ENCODE measurements at regions not wholly inside any gene's neighbourhood (a gene's known extent, or its start where the extent isn't known, plus 50 kb on each side); places are given as distances from the start of the nearest gene placed in this dataset.
A peak's percentile ranks its signal among the peaks of the same experiment; 100 is the strongest.
"Not testable (repeated sequence)": the region's sequence is repeated elsewhere in the genome, so short reads cannot be mapped to it uniquely, and the experiment has no call there.

GRCh38 chr3:72651498-72651897 is 196.7 kb downstream of the SHQ1 start:
- Mint-ChIP-seq H3K27ac (no peak overlapping the region), H3K9me3 (peaks cover 6% of the 10 kb centered on the region), H3K27me3 (peaks cover 7% of the 10 kb centered on the region), H3K4me1 (no peaks in the 10 kb centered on the region), H3K36me3 (ENCODE audit: low read depth) (no peaks in the 10 kb centered on the region), H3K4me3 (no peak overlapping the region)
- ATAC-seq (replicated peaks), result no peak

GRCh38 chr3:72646263-72646662 is 202.0 kb downstream of the SHQ1 start:
- no peak overlapping the region for H3K4me3 Mint-ChIP-seq
- H3K4me1 Mint-ChIP-seq, result no peaks in the 10 kb centered on the region
- no peaks in the 10 kb centered on the region for H3K36me3 Mint-ChIP-seq (ENCODE audit: low read depth)
- no peak overlapping the region for H3K27ac Mint-ChIP-seq
- peaks cover under 1% of the 10 kb centered on the region for H3K9me3 Mint-ChIP-seq
- H3K27me3 Mint-ChIP-seq, result peaks cover 4% of the 10 kb centered on the region
- no peak for ATAC-seq (replicated peaks)

GRCh38 chr3:72643635-72644034 is 204.6 kb downstream of the SHQ1 start:
- not testable (repeated sequence) for H3K27ac Mint-ChIP-seq; H3K4me1 Mint-ChIP-seq; ATAC-seq (replicated peaks); H3K4me3 Mint-ChIP-seq; H3K36me3 Mint-ChIP-seq (ENCODE audit: low read depth); H3K9me3 Mint-ChIP-seq
- H3K27me3 Mint-ChIP-seq, result peaks cover 11% of the 10 kb centered on the region

GRCh38 chr3:72641684-72642083 is 206.6 kb downstream of the SHQ1 start:
- H3K4me1 Mint-ChIP-seq, result no peaks in the 10 kb centered on the region
- H3K36me3 Mint-ChIP-seq (ENCODE audit: low read depth), result no peaks in the 10 kb centered on the region
- H3K27ac Mint-ChIP-seq, result no peak overlapping the region
- no peaks in the 10 kb centered on the region for H3K9me3 Mint-ChIP-seq
- H3K27me3 Mint-ChIP-seq, result peaks cover 15% of the 10 kb centered on the region
- peak; percentile 57 for ATAC-seq (replicated peaks)
- no peak overlapping the region for H3K4me3 Mint-ChIP-seq

GRCh38 chr3:72641072-72641471 is 207.2 kb downstream of the SHQ1 start:
- Mint-ChIP-seq H3K36me3 (ENCODE audit: low read depth) (no peaks in the 10 kb centered on the region), H3K4me3 (no peak overlapping the region), H3K9me3 (no peaks in the 10 kb centered on the region), H3K27me3 (peaks cover 15% of the 10 kb centered on the region), H3K27ac (no peak overlapping the region), H3K4me1 (no peaks in the 10 kb centered on the region)
- ATAC-seq (replicated peaks), result no peak

GRCh38 chr3:72636969-72637597 is 211.2 kb downstream of the SHQ1 start:
- ATAC-seq (replicated peaks), result no peak
- Mint-ChIP-seq H3K27ac (no peak overlapping the region), H3K36me3 (ENCODE audit: low read depth) (no peaks in the 10 kb centered on the region), H3K27me3 (peaks cover 15% of the 10 kb centered on the region), H3K9me3 (no peaks in the 10 kb centered on the region), H3K4me3 (no peak overlapping the region), H3K4me1 (peaks cover 12% of the 10 kb centered on the region)

- no peak for ATAC-seq (replicated peaks)
- peaks cover 8% of the 10 kb centered on the region for H3K27me3 Mint-ChIP-seq
- H3K27ac Mint-ChIP-seq, result peak overlapping the region; percentile 85
- no peaks in the 10 kb centered on the region for H3K9me3 Mint-ChIP-seq
- peaks cover 12% of the 10 kb centered on the region for H3K4me1 Mint-ChIP-seq
- no peak overlapping the region for H3K4me3 Mint-ChIP-seq
- H3K36me3 Mint-ChIP-seq (ENCODE audit: low read depth), result no peaks in the 10 kb centered on the region
Observed at GRCh38 chr3:72635551-72635950, 212.7 kb downstream of the SHQ1 start.

GRCh38 chr3:72634128-72634527 is 214.1 kb downstream of the SHQ1 start:
- ATAC-seq (replicated peaks), result peak; percentile 86
- no peaks in the 10 kb centered on the region for H3K9me3 Mint-ChIP-seq
- no peaks in the 10 kb centered on the region for H3K36me3 Mint-ChIP-seq (ENCODE audit: low read depth)
- H3K4me1 Mint-ChIP-seq, result peaks cover 15% of the 10 kb centered on the region
- peak overlapping the region; percentile 9 for H3K4me3 Mint-ChIP-seq
- peaks cover 8% of the 10 kb centered on the region for H3K27me3 Mint-ChIP-seq
- peak overlapping the region; percentile 85 for H3K27ac Mint-ChIP-seq

GRCh38 chr3:72633534-72633933 is 214.7 kb downstream of the SHQ1 start:
- peaks cover 21% of the 10 kb centered on the region for H3K4me1 Mint-ChIP-seq
- ATAC-seq (replicated peaks), result peak; percentile 72

GRCh38 chr3:72633121-72633520 is 215.1 kb downstream of the SHQ1 start:
- H3K4me3 Mint-ChIP-seq, result peak overlapping the region; percentile 50
- peak overlapping the region; percentile 85 for H3K27ac Mint-ChIP-seq
- ATAC-seq (replicated peaks), result no peak
- H3K27me3 Mint-ChIP-seq, result peaks cover 8% of the 10 kb centered on the region
- H3K4me1 Mint-ChIP-seq, result peaks cover 26% of the 10 kb centered on the region
- H3K36me3 Mint-ChIP-seq (ENCODE audit: low read depth), result no peaks in the 10 kb centered on the region
- no peaks in the 10 kb centered on the region for H3K9me3 Mint-ChIP-seq

More at GRCh38 chr3:72633534-72633933, 214.7 kb downstream of the SHQ1 start:
- Mint-ChIP-seq H3K36me3 (ENCODE audit: low read depth) (no peaks in the 10 kb centered on the region), H3K27me3 (peaks cover 8% of the 10 kb centered on the region), H3K9me3 (no peaks in the 10 kb centered on the region), H3K27ac (peak overlapping the region; percentile 85), H3K4me3 (peak overlapping the region; percentile 50)

GRCh38 chr3:72632129-72632528 is 216.1 kb downstream of the SHQ1 start:
- Mint-ChIP-seq H3K4me3 (no peak overlapping the region), H3K36me3 (ENCODE audit: low read depth) (no peaks in the 10 kb centered on the region), H3K9me3 (no peaks in the 10 kb centered on the region), H3K27me3 (peaks cover 4% of the 10 kb centered on the region), H3K27ac (no peak overlapping the region), H3K4me1 (peaks cover 32% of the 10 kb centered on the region)
- no peak for ATAC-seq (replicated peaks)

- peaks cover 33% of the 10 kb centered on the region for H3K4me1 Mint-ChIP-seq
- H3K4me3 Mint-ChIP-seq, result no peak overlapping the region
- ATAC-seq (replicated peaks), result no peak
- H3K36me3 Mint-ChIP-seq (ENCODE audit: low read depth), result no peaks in the 10 kb centered on the region
- no peaks in the 10 kb centered on the region for H3K9me3 Mint-ChIP-seq
- no peak overlapping the region for H3K27ac Mint-ChIP-seq
- H3K27me3 Mint-ChIP-seq, result peaks cover 4% of the 10 kb centered on the region
Observed at GRCh38 chr3:72630969-72631344, 217.3 kb downstream of the SHQ1 start.

- Mint-ChIP-seq H3K9me3 (no peaks in the 10 kb centered on the region), H3K4me1 (peaks cover 32% of the 10 kb centered on the region), H3K36me3 (ENCODE audit: low read depth) (no peaks in the 10 kb centered on the region), H3K27ac (peak overlapping the region; percentile 66), H3K27me3 (peaks cover 2% of the 10 kb centered on the region), H3K4me3 (no peak overlapping the region)
- no peak for ATAC-seq (replicated peaks)
Observed at GRCh38 chr3:72630327-72630968, 217.8 kb downstream of the SHQ1 start.

GRCh38 chr3:72629191-72629631 is 219.0 kb downstream of the SHQ1 start:
- peak overlapping the region; percentile 42 for H3K4me3 Mint-ChIP-seq
- no peaks in the 10 kb centered on the region for H3K27me3 Mint-ChIP-seq
- peak overlapping the region; percentile 66 for H3K27ac Mint-ChIP-seq
- peaks cover 29% of the 10 kb centered on the region for H3K4me1 Mint-ChIP-seq
- H3K9me3 Mint-ChIP-seq, result no peaks in the 10 kb centered on the region
- no peaks in the 10 kb centered on the region for H3K36me3 Mint-ChIP-seq (ENCODE audit: low read depth)
- peak; percentile 56 for ATAC-seq (replicated peaks)

GRCh38 chr3:72628065-72628464 is 220.2 kb downstream of the SHQ1 start:
- peak overlapping the region; percentile 42 for H3K4me3 Mint-ChIP-seq
- ATAC-seq (replicated peaks), result no peak

More at GRCh38 chr3:72628065-72628464, 220.2 kb downstream of the SHQ1 start:
- Mint-ChIP-seq H3K27ac (peak overlapping the region; percentile 66), H3K36me3 (ENCODE audit: low read depth) (no peaks in the 10 kb centered on the region), H3K9me3 (no peaks in the 10 kb centered on the region), H3K4me1 (peaks cover 24% of the 10 kb centered on the region), H3K27me3 (no peaks in the 10 kb centered on the region)

Data from activated T-helper 17 cell treated with anti-CD3 and anti-CD28 coated beads, Interleukin-2, amount 50 U/mL, for 72 hours (primary cell).